ENCODE measurements at regions not wholly inside any gene's neighbourhood (a gene's known extent, or its start where the extent isn't known, plus 50 kb on each side); places are given as distances from the start of the nearest gene placed in this dataset.

- DNase-seq (ENCODE audit: low read depth in 2 of 2): no peak
Observed at GRCh38 chr5:4924577-4924976, 215.6 kb upstream of the ADAMTS16 start.

DNA sequence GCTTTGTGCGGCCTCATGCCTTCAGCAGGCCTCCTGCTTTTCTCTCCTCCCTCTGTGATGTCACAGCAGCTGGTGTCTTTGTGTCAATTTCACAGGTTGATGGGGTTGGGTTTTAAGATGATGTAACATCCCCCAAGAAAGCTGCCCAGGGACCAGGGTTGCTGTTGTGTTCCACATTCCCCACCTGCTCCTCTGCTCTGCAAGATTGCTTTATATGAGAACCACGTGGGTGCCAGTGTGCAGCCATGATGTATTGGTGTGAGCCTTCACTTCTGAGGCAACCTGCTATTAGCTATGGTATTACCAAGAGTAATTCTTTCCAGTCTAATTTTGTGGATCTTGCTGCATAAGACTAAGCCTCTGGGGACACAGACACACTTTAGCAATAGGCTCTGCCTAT is 213.0 kb upstream of the ADAMTS16 start:
- DNase-seq (ENCODE audit: low read depth in 2 of 2): no peak

- DNase-seq (ENCODE audit: low read depth in 2 of 2): no peak
Observed at GRCh38 chr5:4928409-4928808, 211.7 kb upstream of the ADAMTS16 start.

GRCh38 chr5:4929092-4929655 is 211.0 kb upstream of the ADAMTS16 start:
- DNase-seq (ENCODE audit: low read depth in 2 of 2): no peak

GRCh38 chr5:4939042-4939781 is 200.9 kb upstream of the ADAMTS16 start:
- no peak for DNase-seq (ENCODE audit: low read depth in 2 of 2)

DNA sequence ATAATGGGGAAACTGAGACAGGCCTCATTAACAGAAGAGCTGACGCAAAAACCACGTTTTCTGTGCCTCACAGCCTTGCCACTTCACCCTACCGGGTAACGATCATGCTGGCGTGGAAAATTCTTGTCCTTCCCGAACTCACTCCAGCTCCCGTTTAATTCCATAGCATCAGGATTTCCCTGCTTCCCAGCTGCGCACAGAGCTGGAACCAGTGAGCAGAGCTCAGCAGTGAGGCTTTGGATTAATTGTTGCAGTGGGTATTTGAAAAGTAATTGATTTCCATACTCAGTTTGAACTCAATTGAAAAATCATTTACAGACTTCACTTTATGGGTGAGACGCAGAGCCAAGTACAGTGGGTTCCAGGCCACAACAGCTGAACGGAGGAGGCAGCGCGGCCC is 199.0 kb upstream of the ADAMTS16 start:
- no peak for DNase-seq (ENCODE audit: low read depth in 2 of 2)

GRCh38 chr5:4941957-4942830 is 197.9 kb upstream of the ADAMTS16 start:
- no peak for DNase-seq (ENCODE audit: low read depth in 2 of 2)

GRCh38 chr5:4942831-4943178 is 197.3 kb upstream of the ADAMTS16 start:
- no peak for DNase-seq (ENCODE audit: low read depth in 2 of 2)

- DNase-seq (ENCODE audit: low read depth in 2 of 2): no peak
Observed at GRCh38 chr5:4945296-4945695, 194.8 kb upstream of the ADAMTS16 start.

- DNase-seq (ENCODE audit: low read depth in 2 of 2): no peak
Observed at GRCh38 chr5:4947106-4947505, 193.0 kb upstream of the ADAMTS16 start.

- no peak for DNase-seq (ENCODE audit: low read depth in 2 of 2)
Observed at GRCh38 chr5:4947893-4948536, 192.1 kb upstream of the ADAMTS16 start.

DNA sequence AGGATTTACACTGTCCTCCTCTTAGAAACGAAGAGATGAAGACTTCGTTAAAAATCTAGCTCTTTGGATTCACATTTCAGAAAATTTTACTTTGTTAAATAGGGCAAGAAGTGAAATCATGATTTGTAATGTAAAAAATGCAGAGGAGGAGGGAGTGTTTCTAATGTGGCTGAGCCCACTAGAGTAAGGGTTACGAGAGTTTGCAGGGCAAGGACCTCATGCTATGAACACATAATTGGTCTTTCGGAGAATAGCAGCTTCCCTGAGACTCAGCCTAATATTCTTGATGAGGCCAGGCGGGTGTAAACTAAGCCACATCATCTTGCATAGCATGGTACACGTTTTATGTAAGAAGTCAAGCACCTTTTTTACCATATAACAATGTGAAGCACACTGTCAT is 191.0 kb upstream of the ADAMTS16 start:
- DNase-seq (ENCODE audit: low read depth in 2 of 2): no peak

GRCh38 chr5:4953576-4953975 is 186.6 kb upstream of the ADAMTS16 start:
- DNase-seq (ENCODE audit: low read depth in 2 of 2): no peak

DNA sequence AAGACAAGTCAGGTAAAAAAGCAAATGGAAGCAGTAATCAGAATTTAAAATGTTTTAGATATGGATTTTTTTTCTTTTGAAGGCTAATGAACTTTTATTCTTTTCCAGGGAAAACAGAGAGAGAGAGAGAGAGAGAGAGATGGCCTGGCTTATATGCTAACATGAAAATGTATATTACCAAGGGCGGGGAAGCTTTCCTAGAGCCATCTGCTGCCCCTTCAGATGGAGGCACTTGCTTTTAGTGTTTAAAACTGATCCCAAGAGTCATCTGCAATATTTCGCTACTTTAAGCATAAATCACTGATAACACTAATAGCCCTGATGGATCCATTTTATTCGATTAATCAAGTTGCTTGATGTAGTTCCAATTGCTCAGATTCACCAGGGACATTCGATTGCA is 186.1 kb upstream of the ADAMTS16 start:
- DNase-seq (ENCODE audit: low read depth in 2 of 2): no peak

- no peak for DNase-seq (ENCODE audit: low read depth in 2 of 2)
Observed at GRCh38 chr5:4963265-4963664, 176.9 kb upstream of the ADAMTS16 start.

- no peak for DNase-seq (ENCODE audit: low read depth in 2 of 2)
Observed at GRCh38 chr5:4969351-4969750, 170.8 kb upstream of the ADAMTS16 start.

DNA sequence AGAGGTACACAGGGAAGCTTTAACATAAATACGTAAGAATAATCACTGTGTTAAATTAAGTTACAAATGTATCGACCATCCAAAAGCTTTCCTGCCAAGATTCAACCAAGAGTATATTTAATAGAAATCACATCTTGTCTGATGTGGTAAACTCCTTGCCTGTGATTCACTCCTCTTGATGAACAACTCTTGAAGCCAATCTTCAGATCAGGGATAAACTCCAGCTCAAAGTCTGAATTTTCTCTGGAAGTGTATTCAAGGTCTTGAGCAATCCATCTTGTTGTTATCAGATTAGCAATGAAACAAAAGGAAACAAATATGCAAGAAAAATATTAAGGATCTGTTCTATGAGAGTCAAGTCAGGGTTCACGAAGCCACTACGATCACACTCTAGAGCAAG is 170.0 kb upstream of the ADAMTS16 start:
- no peak for DNase-seq (ENCODE audit: low read depth in 2 of 2)

DNA sequence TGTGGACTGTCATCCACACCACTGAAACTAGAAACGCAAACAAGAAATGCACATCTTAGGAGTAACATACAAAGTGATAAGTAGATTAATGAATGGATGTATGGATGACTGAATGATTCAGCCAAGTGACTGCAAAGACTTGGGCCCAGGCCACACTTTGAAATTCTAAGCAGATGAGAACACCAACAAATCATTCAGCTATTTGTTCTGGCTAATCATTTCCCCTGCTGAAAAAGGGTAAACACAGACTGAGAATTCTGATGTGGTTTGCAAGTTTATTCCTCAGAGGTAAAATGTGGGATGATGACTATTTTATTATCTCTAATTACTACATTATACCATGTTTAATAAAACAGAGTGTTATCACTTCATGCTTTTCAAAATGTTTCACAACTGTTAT is 163.2 kb upstream of the ADAMTS16 start:
- no peak for DNase-seq (ENCODE audit: low read depth in 2 of 2)

GRCh38 chr5:4977416-4978110 is 162.6 kb upstream of the ADAMTS16 start:
- DNase-seq (ENCODE audit: low read depth in 2 of 2): no peak

DNA sequence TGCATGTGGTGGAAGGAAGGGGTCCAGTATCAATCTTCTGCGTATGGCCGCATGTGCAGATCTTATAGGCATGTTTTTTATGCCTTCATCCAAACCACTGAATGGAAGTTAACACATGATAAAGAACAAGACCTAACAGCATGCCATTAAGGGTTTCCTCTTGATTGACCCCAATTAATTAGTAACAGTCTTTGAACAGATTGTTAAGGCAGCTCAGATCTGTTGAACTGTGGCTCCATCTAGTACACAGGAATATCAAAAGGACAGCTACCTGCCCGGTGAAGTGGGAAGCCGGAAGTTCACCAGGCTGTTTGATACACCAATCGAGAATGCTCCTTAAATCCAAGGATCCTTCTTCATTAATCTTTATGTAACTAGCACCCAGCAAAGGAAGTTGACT is 159.9 kb upstream of the ADAMTS16 start:
- DNase-seq (ENCODE audit: low read depth in 2 of 2): no peak

- DNase-seq (ENCODE audit: low read depth in 2 of 2): no peak
Observed at GRCh38 chr5:4981608-4982007, 158.5 kb upstream of the ADAMTS16 start.

DNA sequence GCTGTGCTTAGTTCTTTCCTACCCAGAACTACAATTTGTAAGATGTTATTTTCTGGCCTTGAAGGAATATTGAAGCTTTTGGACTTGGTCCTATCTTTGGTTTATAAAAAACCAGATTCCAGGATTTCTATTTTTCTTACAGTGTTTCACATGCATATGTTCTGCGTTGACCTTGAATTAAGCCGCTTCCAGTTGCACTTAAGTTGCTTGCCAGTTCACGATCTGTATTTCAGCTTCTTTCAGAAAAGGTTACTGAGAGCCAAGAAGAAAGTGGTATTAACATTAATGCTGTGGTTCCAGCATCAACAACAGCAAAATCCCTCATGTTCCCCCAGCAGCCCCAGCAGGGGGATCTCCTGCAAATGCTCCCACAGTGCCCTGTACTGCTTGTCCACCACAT is 156.4 kb upstream of the ADAMTS16 start:
- no peak for DNase-seq (ENCODE audit: low read depth in 2 of 2)
